ENCODE measurements at regions not wholly inside any gene's neighbourhood (a gene's known extent, or its start where the extent isn't known, plus 50 kb on each side); places are given as distances from the start of the nearest gene placed in this dataset.

DNA sequence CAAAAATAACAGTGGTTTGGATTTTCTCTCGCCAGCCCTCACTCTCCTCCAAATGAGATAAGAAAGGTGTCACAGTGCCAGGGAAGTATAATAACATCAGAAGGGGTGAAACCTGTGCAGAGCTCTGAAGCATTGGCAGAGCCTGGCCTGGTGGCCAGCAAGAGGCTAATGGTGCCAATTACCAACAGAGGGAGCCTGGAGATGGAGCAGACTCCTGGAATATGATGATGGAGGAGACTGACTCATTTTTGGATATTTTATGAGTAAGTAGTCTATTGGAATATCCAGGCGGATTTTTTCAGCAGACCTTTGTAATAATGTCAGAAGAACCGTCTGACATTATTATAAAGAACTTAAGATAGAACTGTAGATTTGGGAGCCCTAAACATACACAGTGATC lies 442.6 kb upstream of the MARCKS start:
- DNase-seq (ENCODE audit: low read depth) = no peak

DNA sequence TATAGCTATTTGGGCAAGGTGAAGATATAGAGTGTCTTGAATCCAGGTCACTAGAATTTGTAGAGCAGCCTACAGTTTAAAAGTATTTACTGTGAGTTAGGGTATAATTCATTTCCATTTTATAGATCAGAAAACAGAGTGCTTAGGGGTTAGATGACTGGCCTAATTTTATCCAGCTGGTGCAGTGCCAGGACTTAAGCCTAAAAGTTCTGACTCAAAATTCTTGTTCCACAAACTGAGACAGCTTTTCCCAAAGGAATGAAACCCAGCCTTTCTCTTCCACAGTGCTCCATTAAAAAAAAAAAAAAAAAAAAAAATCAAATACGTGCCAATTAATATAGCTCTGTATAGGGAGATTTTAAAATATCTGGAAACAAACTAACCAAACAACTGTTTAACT lies 441.0 kb upstream of the MARCKS start:
- DNase-seq (ENCODE audit: low read depth) = no peak

DNA sequence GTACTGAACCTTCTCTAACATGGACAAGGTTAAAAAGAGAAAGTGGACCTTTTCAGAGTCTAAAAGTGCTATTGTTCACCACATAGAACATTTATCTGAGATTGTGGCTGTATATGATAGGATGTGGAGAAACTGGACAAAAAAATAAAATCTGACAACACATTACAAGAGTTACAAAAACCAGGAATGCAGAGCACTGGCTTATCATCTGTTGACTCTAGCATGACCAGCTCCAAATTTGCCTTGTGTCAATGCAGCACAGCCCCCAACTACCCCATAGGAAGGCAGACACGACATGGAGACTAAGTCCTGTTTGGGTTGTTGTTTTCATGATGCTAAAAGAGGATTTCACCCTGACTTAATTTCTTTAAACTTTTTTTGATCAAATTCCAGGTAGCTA lies 436.9 kb upstream of the MARCKS start:
- DNase-seq (ENCODE audit: low read depth) = no peak

DNA sequence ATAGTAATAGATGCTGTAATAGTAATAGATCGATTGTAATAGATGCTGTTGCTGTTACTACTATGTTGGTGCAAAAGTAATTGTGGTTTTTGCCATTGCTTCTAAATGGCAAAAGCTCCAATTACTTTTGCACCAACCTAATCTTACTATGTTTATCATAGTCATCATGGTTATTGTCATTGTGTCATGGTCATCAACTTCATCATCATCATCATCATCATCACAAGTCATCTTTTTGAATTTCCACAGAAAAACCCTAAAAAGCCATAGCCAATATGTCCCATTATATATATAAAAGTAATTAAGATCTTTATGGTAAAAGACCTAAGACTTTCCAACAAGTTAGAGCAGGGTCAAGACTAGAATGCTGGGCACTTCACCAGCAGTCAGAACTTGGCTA lies 435.1 kb upstream of the MARCKS start:
- no peak for DNase-seq (ENCODE audit: low read depth)

DNA sequence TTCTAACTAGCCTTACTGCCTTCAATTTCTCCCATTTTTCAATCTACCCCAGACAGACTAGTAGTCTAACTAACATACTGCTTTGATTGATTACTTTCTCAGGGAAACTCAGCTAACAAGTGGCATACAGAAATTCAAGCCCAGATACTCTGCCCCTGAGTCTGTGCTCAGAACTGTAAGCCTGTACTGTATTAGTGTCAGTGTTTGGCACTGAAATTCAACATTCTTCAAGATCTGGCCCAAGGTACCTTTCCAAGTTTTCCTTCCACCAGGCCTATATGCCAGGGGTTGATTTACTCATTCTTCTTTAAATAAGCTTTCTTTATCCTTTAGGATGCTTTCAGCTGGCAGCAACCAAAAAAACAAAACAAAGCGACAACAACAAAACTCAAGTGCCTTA lies 433.2 kb upstream of the MARCKS start:
- no peak for DNase-seq (ENCODE audit: low read depth)

DNA sequence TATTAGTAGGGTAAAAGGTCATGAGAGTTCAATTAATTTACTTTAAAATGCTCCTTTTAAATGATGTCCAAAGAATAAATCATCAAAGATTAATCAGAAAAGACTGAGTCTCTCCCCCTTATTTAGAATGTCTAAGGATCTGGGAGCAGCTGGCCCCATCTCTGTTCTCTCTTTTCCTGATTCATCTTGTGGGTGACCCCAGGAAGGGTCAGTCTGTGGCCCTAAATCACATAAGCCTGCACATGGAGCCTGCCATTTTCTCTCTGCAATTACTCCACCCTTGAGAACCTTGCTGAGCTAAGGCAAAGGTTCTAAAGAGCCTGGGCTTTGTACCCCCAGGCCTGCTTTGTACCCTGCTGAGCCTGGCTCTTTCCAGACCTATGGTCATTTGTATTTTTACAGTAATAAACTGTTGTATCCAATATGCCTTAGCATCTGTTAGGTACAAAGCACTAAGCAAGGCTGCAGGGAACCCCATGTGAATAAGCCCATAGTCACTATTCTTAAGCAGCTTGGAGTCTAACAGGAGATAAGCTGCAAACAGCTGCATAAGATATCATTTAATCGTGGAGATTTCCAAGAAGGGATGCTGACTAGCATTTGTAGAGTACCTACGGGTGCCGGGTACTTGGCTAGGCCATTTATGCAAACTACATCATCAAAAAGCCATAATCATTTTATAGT lies 431.0 kb upstream of the MARCKS start:
- no peak for DNase-seq (ENCODE audit: low read depth)

DNA sequence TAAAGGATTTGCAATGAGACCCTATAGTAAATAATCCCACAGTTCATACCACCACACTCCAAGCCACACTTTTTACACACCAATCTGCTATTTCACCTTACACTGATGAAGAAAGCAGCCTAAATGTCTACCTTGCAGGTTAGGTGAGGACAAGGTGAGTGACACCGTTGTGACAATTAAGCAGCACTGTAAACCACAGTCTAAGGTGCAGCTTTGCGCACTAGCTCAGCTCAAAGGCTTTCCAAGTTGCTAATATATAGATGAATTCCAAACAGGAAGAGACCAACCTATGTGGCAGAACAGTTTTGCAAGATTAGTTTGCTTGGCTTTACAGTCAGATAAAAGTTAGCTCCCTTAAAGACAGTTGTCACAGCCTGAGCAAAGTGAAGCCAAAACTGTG lies 429.5 kb upstream of the MARCKS start:
- DNase-seq (ENCODE audit: low read depth) = no peak

DNA sequence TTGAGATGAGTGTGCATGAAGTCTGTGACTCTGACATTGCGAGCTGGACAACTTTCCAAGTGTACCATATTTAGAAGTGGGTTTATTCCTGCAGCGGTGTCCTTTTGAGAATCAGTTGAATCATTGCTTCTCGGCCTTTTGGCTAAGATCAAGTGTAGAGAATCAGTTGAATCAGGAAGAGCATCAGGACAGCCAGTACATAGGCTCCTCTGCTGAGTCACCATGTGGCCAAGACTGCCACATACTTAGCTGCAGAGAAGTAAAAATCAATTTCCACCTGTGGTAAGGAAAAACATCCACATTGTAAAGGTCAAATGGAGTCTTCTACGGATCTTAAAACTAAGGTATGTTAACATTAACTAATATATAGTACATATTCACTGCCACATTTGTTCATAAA lies 428.4 kb upstream of the MARCKS start:
- no peak for DNase-seq (ENCODE audit: low read depth)

DNA sequence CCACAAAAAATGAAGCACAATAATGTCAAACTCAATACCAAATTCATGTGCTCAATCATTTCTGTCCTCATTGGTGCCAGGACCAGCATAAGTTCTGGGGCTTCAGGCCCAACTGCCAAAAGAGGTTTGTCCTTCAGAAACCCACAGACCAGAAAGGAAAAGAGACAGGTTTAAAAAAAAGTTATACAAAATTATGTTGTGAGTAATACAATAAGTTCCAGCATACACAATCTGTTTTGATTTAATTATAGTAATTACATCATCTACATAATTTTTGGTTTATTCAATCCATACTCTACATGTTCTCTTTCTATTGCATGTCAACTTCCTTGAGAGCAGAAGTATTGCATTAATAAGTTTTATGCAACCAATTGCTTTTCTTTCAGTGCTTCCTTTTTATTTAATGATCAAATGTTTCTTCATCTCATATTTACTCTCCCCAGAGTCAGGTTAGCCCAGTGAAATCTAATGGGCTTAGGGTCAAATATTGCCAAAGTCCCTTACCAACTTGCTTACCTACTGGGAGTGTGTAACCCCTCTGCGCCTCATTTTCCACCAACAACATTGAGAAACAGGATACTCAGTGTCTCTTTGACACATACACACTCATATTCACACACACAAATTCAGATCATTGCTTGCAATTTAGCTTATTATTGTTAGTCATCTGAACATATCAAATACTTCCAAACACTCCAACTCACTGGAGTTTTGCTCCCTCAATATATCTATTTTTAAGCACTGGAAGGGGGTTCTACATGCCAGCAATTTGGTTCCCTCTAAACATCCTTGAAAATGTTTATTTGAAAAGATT lies 424.4 kb upstream of the MARCKS start:
- no peak for DNase-seq (ENCODE audit: low read depth)

DNA sequence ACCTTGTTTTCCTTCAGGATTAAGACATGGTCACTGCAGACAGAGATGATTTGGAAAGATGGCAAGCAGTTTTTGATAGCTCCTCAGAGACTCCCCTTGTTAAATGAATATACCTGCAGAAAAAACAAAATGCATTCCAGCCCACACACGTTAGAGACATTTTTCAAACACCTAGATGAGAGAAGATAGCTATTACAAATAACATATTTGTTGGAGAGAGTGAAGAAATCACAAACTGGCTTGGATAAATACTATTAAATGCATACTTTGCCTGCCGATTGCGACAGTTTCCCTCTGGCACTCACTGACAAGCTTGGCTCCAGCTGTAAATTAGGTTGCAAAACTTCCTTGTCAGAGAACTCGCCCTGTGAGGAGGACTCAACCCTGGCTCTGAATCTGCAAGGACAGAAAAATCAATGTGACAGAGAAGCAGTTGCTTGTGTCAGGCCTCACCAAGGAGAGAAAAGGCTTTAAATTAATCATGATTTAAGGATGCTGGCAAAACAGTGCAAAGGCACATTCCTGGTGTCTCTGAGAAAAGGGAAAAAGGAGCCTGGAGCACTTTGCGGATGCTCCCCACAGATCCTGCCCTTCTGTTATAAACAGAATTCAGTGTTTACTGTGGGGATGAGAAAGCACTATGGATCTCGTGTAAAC lies 423.7 kb upstream of the MARCKS start:
- no peak for DNase-seq (ENCODE audit: low read depth)

DNA sequence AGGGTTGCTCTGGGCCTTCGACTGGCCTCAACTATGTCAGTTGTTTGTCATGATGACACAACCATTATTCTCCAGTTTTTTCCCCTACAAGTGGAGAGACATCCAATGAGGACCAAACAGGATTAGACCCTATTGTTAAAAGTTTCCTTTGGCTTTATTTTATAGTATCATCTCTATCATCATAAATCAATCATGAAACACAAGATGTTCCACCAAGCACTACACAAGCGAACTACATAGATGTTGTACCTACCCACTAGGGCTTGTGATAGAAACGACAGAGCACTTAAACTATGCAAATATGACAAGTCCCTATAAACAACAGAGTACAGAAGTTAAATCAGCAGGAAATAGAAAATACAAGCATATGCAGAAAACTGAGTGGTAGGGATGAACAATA lies 422.5 kb upstream of the MARCKS start:
- DNase-seq (ENCODE audit: low read depth) = no peak

DNA sequence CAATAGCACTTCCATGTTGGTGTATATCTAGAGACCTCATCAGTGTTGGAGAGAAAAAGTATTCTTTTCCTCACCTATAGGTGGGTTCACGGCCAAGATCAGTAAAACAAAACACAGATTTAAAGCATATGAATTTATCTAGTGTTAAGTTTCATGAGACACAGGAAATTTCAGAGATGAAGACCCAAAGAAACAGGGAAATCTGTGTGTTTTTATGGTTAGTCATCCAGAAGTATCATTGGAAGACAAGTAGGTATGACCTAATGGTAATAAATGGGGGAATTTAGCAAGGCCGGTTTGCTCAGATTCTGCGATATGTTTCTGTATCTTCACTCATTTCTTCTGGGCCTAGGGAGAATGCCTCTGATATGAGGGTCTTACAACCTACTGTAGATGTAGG lies 419.6 kb upstream of the MARCKS start:
- no peak for DNase-seq (ENCODE audit: low read depth)

DNA sequence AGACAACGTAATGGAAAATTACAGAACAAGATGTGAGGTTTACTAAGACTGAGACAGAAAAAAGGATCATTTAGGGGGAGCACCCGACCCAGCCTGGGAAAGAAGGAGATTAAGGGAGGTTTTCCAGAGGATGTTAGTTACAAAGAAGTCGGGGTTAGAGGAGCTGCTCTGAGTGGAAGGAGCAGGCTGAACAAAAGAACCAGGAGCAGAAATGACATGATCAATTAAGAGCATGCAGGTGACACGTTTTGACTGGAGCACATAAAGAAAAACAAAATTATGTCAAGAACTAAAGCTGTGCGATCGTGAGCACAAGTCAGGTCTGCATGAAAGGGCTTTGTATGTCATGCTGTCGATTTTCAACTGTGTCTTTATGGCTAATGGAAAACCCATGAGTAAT lies 417.3 kb upstream of the MARCKS start:
- no peak for DNase-seq (ENCODE audit: low read depth)

DNA sequence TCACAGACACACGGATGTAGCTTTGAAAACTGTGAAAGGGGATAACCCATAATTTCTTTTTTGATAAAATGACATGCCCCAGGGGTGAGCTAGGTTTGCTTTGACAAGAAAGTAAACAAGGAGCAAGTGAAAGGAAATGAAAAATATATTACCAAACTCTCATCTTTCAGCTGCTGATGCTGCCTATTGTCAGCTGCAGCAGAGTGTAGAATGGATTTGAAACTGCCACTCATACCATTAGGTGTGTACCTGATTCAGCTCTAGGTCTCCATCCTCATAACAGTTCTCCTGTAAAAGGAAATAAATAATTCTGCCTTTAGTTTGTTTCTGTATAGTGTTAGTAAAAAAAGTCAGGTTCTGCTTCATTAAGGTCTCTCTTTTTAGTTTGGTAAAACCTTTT lies 415.1 kb upstream of the MARCKS start:
- no peak for DNase-seq (ENCODE audit: low read depth)

DNA sequence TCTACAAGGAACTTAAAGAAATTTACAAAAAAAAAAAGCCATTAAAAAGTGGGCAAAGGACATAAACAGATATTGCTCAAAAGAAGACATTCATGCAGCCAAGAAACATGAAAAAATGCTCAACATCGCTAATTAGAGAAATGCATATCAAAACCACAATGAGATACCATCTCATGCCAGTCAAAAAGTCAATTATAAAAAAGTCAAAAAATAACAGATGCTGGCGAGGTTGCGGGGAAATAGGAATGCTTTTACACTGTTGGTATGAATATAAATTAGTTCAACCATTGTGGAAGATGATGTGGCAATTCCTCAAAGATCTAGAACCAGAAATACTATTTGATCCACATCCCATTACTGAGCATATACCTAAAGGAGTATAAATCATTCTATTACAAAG lies 411.9 kb upstream of the MARCKS start:
- no peak for DNase-seq (ENCODE audit: low read depth)

DNA sequence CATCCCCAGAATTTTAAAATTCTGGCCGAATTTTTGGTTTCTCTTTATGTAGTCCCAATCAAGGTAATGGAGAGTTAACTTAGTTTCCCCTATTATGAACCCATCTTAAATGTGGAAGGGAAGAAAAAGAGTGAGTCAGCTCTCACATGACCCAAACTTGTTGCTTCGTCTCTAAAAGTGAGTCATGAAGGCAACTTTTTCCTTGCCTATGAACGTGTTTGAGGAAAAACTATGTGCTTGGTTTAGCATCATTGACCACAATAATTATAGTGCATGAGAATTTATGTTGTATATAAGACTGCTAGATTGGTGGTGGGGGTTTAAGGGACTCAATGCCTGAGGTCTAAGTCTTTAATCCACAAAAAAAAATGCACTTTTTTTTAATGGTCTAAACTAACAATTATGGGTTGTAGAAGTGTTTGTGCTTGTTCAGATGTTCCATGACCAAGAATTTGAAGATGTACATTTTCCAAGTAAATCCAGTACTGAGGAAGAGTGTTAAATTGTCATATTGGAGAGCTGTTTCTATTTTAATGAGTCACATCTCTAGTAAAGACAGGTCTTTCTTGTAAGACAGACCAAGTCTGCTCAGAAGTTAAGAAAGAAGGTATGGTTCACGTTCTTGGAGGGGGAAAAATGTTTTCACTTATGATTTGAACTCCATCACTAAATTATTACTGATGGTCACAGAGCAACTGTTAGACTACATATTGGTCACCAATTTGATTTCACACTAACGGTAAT lies 409.9 kb upstream of the MARCKS start:
- DNase-seq (ENCODE audit: low read depth) = no peak

DNA sequence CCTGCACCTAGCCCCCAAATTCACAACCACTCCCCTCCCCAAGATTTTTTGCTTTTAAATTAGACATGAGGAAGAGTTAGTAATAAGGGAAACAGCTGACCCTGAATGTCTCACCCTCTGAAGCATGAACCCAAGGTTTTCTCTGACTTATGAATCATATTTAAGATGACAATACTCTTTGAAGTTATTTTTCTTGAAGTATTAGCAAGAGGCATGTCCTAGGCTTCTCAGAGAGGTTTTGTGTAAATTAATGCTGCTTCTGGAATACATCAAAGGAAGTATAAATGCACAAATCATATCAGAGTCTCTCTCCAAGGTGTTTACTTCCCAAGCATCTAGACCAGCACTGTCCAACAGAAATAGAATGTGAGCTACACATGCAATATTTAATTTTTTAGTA lies 408.1 kb upstream of the MARCKS start:
- DNase-seq (ENCODE audit: low read depth) = no peak

DNA sequence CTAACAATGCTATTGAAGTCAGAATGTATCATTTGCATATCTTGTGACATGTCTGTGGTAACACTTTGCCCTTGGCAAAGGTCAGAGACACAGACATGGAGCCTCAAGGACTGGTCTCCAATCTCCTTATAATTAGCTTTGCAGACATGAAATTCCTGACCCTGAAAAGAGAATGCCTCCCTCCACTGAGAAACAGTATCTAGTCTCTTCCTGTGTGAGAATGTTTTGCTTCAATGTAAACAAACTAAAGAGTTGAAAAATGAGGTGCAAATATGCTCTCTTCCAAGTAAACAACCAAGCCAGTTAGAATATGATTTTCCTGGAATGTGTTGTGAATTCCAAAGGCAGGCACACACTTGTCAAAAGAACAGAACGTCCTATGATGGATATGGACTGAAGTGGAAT lies 407.1 kb upstream of the MARCKS start:
- no peak for DNase-seq (ENCODE audit: low read depth)

DNA sequence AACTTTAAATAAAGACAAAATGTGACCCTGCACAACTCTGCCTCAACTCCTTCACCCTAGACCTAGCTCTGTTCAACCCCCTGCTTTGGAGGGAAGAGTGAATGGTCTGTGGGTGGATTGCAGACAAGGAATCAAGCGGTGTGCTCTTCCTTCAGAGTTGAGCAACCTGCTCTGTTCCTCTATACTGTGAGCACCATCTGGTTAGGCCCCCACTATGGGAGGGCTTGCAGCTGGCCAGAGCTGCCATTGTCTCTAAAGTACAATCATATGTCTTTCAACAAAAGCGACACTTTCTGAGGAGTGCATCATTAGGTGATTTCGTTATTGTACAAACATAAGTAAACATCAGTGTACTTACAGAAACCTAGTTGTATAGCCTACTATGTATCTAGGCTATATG lies 406.1 kb upstream of the MARCKS start:
- DNase-seq (ENCODE audit: low read depth) = no peak

DNA sequence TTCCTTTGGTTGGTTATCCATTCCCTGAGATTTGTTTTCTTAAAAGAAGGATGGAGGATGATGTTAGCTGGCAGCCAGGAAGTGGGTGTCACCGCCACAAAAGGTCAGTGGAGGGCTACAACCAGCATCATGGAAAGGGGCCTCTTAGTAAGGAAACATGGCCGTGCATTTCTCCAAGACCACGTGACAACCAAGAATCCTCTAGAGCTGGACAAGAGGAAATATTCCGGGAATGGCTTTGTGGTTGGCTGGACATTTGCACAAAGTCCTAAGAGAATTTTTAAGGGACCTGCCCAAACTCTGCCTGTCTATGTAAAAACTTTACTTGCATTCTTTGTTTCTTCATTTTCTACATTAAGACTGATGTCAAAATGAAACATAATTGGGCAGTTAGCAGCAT lies 399.9 kb upstream of the MARCKS start:
- no peak for DNase-seq (ENCODE audit: low read depth)

DNA sequence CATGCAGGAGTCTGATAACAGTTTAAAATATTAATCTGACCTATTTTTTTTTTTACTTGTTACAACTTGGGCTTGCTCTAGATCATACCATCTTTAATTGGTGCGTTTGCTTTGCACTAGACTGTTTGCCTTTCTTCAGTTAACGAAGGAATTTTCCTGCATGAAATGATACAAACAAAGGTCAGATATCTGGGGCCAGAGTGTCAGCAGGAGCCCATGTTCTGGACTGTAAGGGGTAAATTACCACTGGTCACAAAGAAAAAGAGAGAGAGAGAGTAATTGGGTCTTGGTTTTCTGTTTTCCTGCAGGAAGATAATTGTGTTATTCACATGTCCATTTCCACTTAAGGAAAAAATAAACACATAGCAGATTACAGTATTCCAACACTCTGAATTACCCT lies 399.4 kb upstream of the MARCKS start:
- DNase-seq (ENCODE audit: low read depth) = no peak

DNA sequence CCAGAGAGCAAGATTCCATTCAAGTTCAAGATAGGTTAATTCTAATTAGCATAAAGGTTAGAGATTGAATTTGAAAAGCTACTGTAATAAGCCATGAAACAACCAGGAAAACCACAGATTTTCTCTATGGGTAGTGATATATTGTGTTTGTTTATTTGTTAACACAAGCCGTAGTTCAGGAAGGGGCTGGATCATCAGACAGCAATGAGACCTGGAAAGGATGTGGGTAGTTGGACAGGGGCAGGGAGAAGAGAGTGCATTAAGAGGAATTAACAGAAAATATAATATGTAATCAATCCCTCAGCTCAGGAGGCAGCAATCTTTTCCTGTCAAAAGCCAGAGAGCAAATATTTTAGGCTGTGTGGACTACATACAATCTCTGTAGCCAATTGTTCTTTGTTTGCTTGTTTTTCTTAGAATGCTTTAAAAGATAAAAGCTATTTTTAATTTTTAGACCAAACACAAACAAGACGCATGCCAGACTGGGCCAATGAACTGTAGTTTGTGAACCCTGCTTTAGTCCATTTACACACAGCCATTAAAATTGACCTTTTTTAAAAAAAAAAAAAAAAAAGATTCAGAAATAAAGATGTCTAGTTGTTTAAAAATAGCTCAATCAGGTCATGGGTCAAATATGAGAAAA lies 398.7 kb upstream of the MARCKS start:
- DNase-seq (ENCODE audit: low read depth) = no peak
